ENCODE measurements at regions not wholly inside any gene's neighbourhood (a gene's known extent, or its start where the extent isn't known, plus 50 kb on each side); places are given as distances from the start of the nearest gene placed in this dataset.

DNA sequence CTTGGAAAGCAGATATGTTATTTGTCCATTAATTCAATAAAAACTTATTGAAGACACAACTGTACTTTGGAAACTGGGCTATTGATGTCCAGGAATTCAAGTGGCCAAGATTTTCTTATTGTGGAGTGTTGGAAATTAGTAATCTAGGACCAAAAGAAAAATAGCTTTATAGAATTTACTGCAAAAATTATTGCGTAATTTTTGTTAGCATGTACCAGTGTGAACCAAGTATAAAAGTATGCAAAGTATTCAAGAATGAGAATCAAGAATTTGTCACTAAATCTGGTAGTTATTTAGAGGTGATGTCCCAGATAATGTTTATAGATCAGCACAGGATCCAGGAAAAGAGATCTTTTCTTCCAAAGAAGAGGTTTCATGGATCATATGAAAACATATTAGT is 468.9 kb upstream of the CTSO start (continued):
- TF ChIP-seq, protein P1, sequence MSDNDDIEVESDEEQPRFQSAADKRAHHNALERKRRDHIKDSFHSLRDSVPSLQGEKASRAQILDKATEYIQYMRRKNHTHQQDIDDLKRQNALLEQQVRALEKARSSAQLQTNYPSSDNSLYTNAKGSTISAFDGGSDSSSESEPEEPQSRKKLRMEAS (IDR thresholded peaks at IDR 0.05): no peak
- TF ChIP-seq TP53 (CRISPR knock-in tag; IDR thresholded peaks at IDR 0.05) (no peak), NPAS2 (CRISPR knock-in tag; IDR thresholded peaks at IDR 0.05; ENCODE audit: borderline replicate concordance) (no peak), EHMT2 (IDR thresholded peaks at IDR 0.05; ENCODE audit: low read depth) (no peak)

DNA sequence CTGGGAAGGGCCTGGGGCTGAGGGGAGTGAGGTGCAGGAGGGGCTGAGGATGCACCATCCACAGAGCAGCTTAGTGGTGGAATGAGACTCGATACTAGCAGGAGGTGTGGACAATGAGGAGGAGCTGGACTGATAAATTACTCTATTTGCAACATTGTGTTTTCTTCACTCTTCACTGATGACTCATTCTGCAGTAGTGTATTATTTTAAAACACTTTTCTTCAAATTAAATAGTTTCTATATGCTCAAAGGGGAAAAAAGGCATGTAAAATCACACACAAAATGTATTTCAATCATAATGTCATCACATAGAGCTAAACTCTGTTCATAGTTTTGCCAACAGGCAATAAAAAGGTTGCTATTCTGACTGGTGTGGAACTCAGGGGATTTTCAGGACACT is 467.0 kb upstream of the CTSO start:
- Histone ChIP-seq H3K4me3 (no peak overlapping the region), H3K4me2 (no peak overlapping the region), H3K9me3 (no peaks in the 10 kb centered on the region), H3K4me1 (no peaks in the 10 kb centered on the region), H3K27ac (no peak overlapping the region)
- FAIRE-seq: no peak
- ATAC-seq: no peak
- ChIA-PET POLR2A (no interaction called here), CTCF (no interaction called here)
- TF ChIP-seq, protein P2, sequence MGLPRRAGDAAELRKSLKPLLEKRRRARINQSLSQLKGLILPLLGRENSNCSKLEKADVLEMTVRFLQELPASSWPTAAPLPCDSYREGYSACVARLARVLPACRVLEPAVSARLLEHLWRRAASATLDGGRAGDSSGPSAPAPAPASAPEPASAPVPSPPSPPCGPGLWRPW (IDR thresholded peaks at IDR 0.05): no peak
- TF ChIP-seq FOSL2 (IDR thresholded peaks at IDR 0.05): no peak
- no peak for TF ChIP-seq FOSL2 (CRISPR knock-in tag; IDR thresholded peaks at IDR 0.05)
- TF ChIP-seq JUNB (IDR thresholded peaks at IDR 0.05): no peak
- no peak for TF ChIP-seq SMC3 (IDR thresholded peaks at IDR 0.05)
- TF ChIP-seq MAZ (IDR thresholded peaks at IDR 0.05; ENCODE audit: borderline replicate concordance, low read depth, low read length): no peak
- TF ChIP-seq PHF8 (IDR thresholded peaks at IDR 0.05; ENCODE audit: borderline replicate concordance, low read depth): no peak
- no peak for TF ChIP-seq FOXS1 (CRISPR knock-in tag; IDR thresholded peaks at IDR 0.05)
- TF ChIP-seq TP53 (CRISPR knock-in tag; IDR thresholded peaks at IDR 0.05): no peak
- no peak for TF ChIP-seq RNF2 (IDR thresholded peaks at IDR 0.05; ENCODE audit: borderline replicate concordance, low read depth)
- no peak for TF ChIP-seq HEYL (CRISPR knock-in tag; IDR thresholded peaks at IDR 0.05)
- TF ChIP-seq HOXB13 (CRISPR knock-in tag; IDR thresholded peaks at IDR 0.05; ENCODE audit: low read depth): no peak
- TF ChIP-seq, protein P3, sequence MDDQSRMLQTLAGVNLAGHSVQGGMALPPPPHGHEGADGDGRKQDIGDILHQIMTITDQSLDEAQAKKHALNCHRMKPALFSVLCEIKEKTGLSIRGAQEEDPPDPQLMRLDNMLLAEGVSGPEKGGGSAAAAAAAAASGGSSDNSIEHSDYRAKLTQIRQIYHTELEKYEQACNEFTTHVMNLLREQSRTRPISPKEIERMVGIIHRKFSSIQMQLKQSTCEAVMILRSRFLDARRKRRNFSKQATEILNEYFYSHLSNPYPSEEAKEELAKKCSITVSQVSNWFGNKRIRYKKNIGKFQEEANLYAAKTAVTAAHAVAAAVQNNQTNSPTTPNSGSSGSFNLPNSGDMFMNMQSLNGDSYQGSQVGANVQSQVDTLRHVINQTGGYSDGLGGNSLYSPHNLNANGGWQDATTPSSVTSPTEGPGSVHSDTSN (IDR thresholded peaks at IDR 0.05): no peak
- TF ChIP-seq POLR2A (IDR thresholded peaks at IDR 0.05; ENCODE audit: low read length): no peak
- DNase-seq (ENCODE audit: low read depth in 1 of 2, low spot score in 1 of 2): no peak
- WGBS (ENCODE audit: missing lambda C conversion rate): 19% methylated on average over 1 of the region's 1 CpG

DNA sequence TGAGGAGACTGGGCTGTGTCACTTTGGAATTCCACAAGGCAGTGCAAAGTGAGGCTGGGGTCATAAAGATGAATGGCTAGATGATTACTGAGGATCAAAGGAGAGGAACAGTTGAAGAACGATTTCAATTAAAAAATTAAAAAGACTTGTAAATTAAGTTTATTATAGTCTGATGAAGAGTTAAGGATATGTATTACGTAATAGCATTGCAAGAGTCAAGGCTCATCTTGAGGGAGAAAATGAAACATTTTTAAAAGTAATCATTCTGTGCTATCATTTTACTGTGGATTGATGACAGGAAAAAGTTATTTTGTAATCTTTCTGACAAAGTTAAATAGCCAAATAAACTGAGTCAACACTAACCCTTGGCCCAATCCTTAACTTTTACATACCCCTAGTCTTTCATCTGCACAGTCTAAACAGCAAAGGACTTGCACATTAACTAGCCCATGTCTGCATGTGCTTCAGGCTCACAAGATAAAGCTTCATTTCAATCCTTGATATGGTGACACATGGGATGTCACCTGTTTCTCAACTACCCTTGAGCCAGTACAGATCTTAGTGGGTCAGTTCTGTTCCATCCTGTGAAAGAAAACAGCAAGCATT is 465.5 kb upstream of the CTSO start:
- ATAC-seq: no peak
- 24% methylated on average over 2 of the region's 2 CpGs for WGBS (ENCODE audit: missing lambda C conversion rate)
- Histone ChIP-seq H3K4me1 (no peaks in the 10 kb centered on the region), H3K4me3 (no peak overlapping the region), H3K9me3 (no peaks in the 10 kb centered on the region), H3K27ac (no peak overlapping the region), H3K4me2 (no peak overlapping the region)
- DNase-seq (ENCODE audit: low read depth in 1 of 2, low spot score in 1 of 2): no peak
- CTCF ChIA-PET: interaction anchor here (0.6 kb wide), 1 partner anchor 1113 kb away, joined by 3 read pairs; no protein-coding TSS in a partner anchor
- POLR2A ChIA-PET: no interaction called here
- TF ChIP-seq PHF8 (IDR thresholded peaks at IDR 0.05; ENCODE audit: borderline replicate concordance, low read depth) (no peak), ESRRA (IDR thresholded peaks at IDR 0.05; ENCODE audit: borderline replicate concordance, low read length) (no peak), ZFP36 (IDR thresholded peaks at IDR 0.05; ENCODE audit: borderline replicate concordance, partially characterized antibody) (no peak), POLR2AphosphoS2 (conservative IDR thresholded peaks at IDR 0.05; ENCODE audit: low read length) (no peak), CHD4 (IDR thresholded peaks at IDR 0.05; ENCODE audit: borderline replicate concordance) (no peak)
- TF ChIP-seq, protein P3 (IDR thresholded peaks at IDR 0.05): no peak
- TF ChIP-seq, protein P4, sequence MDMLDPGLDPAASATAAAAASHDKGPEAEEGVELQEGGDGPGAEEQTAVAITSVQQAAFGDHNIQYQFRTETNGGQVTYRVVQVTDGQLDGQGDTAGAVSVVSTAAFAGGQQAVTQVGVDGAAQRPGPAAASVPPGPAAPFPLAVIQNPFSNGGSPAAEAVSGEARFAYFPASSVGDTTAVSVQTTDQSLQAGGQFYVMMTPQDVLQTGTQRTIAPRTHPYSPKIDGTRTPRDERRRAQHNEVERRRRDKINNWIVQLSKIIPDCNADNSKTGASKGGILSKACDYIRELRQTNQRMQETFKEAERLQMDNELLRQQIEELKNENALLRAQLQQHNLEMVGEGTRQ (IDR thresholded peaks at IDR 0.05): no peak
- FAIRE-seq: no peak

Measured in A549 (cell line).